HG02884 (cell line): ENCODE measurements at regions not wholly inside any gene's neighbourhood (a gene's known extent, or its start where the extent isn't known, plus 50 kb on each side); places are given as distances from the start of the nearest gene placed in this dataset.
A peak's percentile ranks its signal among the peaks of the same experiment; 100 is the strongest.

Experiments
- ATAC-seq: cut with Tn5 transposase; IDR thresholded peaks from one replicate; pipeline ENCODE4 v1.9.1; 2021; ENCODE audit warnings: mild to moderate bottlenecking, moderate library complexity; ENCODE audit not compliant: unreplicated experiment

- peak; percentile 43 for ATAC-seq
Measured at GRCh38 chr1:178973652-178974101, 52.0 kb upstream of the FAM20B start.
